GM12878 (cell line): ENCODE measurements at regions not wholly inside any gene's neighbourhood (a gene's known extent, or its start where the extent isn't known, plus 50 kb on each side); places are given as distances from the start of the nearest gene placed in this dataset.

ENCODE experiments used
- ATAC-seq: fragments of 200-7000 bp; cut with Tn5 transposase; 3 replicates; pipeline ENCODE4 v1.9.1; 2020; ENCODE audit warnings: mild to moderate bottlenecking, moderate library complexity
- BruUV-seq: library from RNA; stranded (reverse); fragments of 400-500 nt; replicated peaks from 2 replicates; lab custom pipeline; 2021; lab: Mats Ljungman, UMichigan
- CTCF ChIA-PET: fragments of 300-600 bp; sonication (Branson Sonifier 250); formaldehyde crosslinking; extraction: SDS; loops from one replicate; lab custom pipeline; 2021; ENCODE audit warnings: inconsistent platforms; lab: Yijun Ruan, JAX
- POLR2A ChIA-PET: fragments of 350-600 bp; formaldehyde crosslinking; extraction: SDS; loops from one replicate; lab custom pipeline; 2021; ENCODE audit warnings: inconsistent platforms; lab: Charles Lee
- RAD21 ChIA-PET: fragments of 300-600 bp; sonication (Branson Sonifier 250); formaldehyde crosslinking; loops from one replicate; lab custom pipeline; 2023; ENCODE audit warnings: antibody characterized with exemption; ENCODE audit not compliant: unreplicated experiment; lab: Charles Lee
- SMC1A ChIA-PET: fragments of 300-600 bp; sonication (Branson Sonifier 250); formaldehyde crosslinking; loops from one replicate; lab custom pipeline; 2023; ENCODE audit not compliant: unreplicated experiment, uncharacterized antibody; lab: Charles Lee
- DNase-seq: peaks from one replicate; pipeline ENCODE4 v3.0.0-alpha.2; 2011; ENCODE audit warnings: low read depth, low spot score
- FAIRE-seq: peaks from 3 replicates; lab custom pipeline; 2011; peaks lifted over from hg19 to GRCh38; lab: Jason Lieb, UNC
- H2AFZ ChIP-seq: 2 replicates; pipeline ENCODE4 v1.6.0; 2011; ENCODE audit warnings: low read depth, low read length, control low read depth; ENCODE audit not compliant: control insufficient read depth
- H3K27ac ChIP-seq: 2 replicates; pipeline ENCODE4 v1.5.1; 2011; ENCODE audit warnings: control low read depth; ENCODE audit not compliant: control insufficient read depth, insufficient read depth
- H3K27me3 ChIP-seq, 2 experiments: replicated peaks in 1 of 2; 2 replicates each; pipeline versions ENCODE4 v1.6.0 to v1.6.1; 2011; ENCODE audit warnings: low read length in 1 of 2; ENCODE audit not compliant: control insufficient read depth in 2 of 2, insufficient read depth in 2 of 2
- H3K36me3 ChIP-seq, 2 experiments: 2 replicates each; pipeline ENCODE4 v1.5.1; 2011; ENCODE audit warnings: low read length in 1 of 2; ENCODE audit not compliant: control insufficient read depth in 2 of 2, insufficient read depth in 2 of 2
- H3K4me1 ChIP-seq: 2 replicates; pipeline ENCODE4 v1.6.1; 2011; ENCODE audit warnings: mild to moderate bottlenecking, low read length, moderate library complexity, mixed read lengths; ENCODE audit not compliant: control insufficient read depth, insufficient read depth
- H3K4me2 ChIP-seq: 2 replicates; pipeline ENCODE4 v1.6.0; 2011; ENCODE audit warnings: control low read depth; ENCODE audit not compliant: control insufficient read depth, insufficient read depth
- H3K4me3 ChIP-seq: fragments of 200-600 bp; sonication (generic); 2 replicates; pipeline ENCODE4 v1.5.1; 2016
- H3K79me2 ChIP-seq: 2 replicates; pipeline ENCODE4 v1.6.0; 2011; ENCODE audit warnings: low read length; ENCODE audit not compliant: control insufficient read depth, insufficient read depth
- H3K9ac ChIP-seq: 2 replicates; pipeline ENCODE4 v1.8.0; 2011; ENCODE audit warnings: low read length, control low read depth, mixed read lengths; ENCODE audit not compliant: control insufficient read depth, insufficient read depth
- H3K9me3 ChIP-seq: replicated peaks from 3 replicates; pipeline ENCODE4 v1.5.1; 2011; ENCODE audit warnings: mild to moderate bottlenecking, low read length; ENCODE audit not compliant: control insufficient read depth, insufficient read depth
- H4K20me1 ChIP-seq: 2 replicates; pipeline ENCODE4 v1.6.0; 2011; ENCODE audit not compliant: control insufficient read depth, insufficient read depth
- IRF4 ChIP-seq: IDR thresholded peaks from 2 replicates; pipeline ENCODE4 v1.6.1; 2011; ENCODE audit warnings: low read depth, low read length
- KAT2A ChIP-seq: conservative IDR thresholded peaks from 2 replicates; pipeline ENCODE4 v1.6.1; 2011; ENCODE audit warnings: low read depth, low read length; ENCODE audit not compliant: control insufficient read depth
- NFYB ChIP-seq: IDR thresholded peaks from 2 replicates; pipeline ENCODE4 v1.6.1; 2011; ENCODE audit warnings: low read depth, mild to moderate bottlenecking, low read length, improper control_type of control experiment, moderate library complexity; ENCODE audit not compliant: insufficient read depth
- POLR2AphosphoS2 ChIP-seq: IDR thresholded peaks from 2 replicates; pipeline ENCODE4 v1.6.1; 2011; ENCODE audit warnings: low read depth, mild to moderate bottlenecking, low read length, improper control_type of control experiment, moderate library complexity
- SMC3 ChIP-seq: IDR thresholded peaks from 2 replicates; pipeline ENCODE4 v1.6.1; 2011; ENCODE audit warnings: low read length, improper control_type of control experiment, borderline replicate concordance
- WGBS: methylation state at CpG from one replicate; pipeline ENCODE4 v1.1.6; 2016; ENCODE audit warnings: low lambda C conversion rate; ENCODE audit not compliant: insufficient replicate concordance, insufficient coverage; ENCODE audit errors: missing lambda C conversion rate; 5-methylcytosine and 5-hydroxymethylcytosine counted together
- in situ Hi-C: fragments of 300-500 bp; cut with MboI; formaldehyde crosslinking; loops from 9 replicates; pipeline ENCODE4 v1.14.3; 2018; ENCODE audit warnings: mixed read lengths
- intact Hi-C: fragments of 100-400 bp; cut with micrococcal nuclease; formaldehyde crosslinking; loops from one replicate; pipeline ENCODE4 v1.14.2; 2022; ENCODE audit not compliant: unreplicated experiment
- TF ChIP-seq, protein P1 (sequence below): IDR thresholded peaks from 2 replicates; pipeline ENCODE4 v1.6.1; 2011; ENCODE audit warnings: low read depth, low read length, improper control_type of control experiment, borderline replicate concordance
- TF ChIP-seq, protein P2 (sequence below): fragments of 450-650 bp; IDR thresholded peaks from 2 replicates; pipeline ENCODE4 v1.6.1; 2016; ENCODE audit warnings: mild to moderate bottlenecking, moderate library complexity, borderline replicate concordance
- TF ChIP-seq, protein P3 (sequence below): IDR thresholded peaks from 2 replicates; pipeline ENCODE4 v1.6.1; 2012; ENCODE audit warnings: low read length, inconsistent platforms

DNA sequence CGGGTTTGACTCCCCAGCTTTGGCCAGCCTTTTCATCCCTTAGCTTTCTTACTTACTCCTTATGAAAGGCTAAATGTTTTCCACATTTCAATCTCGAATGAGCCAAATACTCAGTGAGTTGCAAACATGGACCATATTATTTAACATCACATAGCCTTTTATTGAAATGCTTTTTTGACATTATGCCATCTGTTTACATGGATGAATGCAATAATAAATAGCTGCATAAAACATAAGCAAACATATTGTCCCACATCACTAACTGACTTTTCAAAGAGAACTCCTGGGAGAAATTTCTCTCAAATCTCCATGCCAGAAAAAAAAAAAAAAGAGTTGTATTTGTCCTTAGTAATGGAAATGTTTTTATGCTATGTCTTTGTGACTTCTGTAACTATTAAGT is 134.9 kb downstream of the LSMEM1 start (continued):
- TF ChIP-seq, protein P1, sequence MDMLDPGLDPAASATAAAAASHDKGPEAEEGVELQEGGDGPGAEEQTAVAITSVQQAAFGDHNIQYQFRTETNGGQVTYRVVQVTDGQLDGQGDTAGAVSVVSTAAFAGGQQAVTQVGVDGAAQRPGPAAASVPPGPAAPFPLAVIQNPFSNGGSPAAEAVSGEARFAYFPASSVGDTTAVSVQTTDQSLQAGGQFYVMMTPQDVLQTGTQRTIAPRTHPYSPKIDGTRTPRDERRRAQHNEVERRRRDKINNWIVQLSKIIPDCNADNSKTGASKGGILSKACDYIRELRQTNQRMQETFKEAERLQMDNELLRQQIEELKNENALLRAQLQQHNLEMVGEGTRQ, result no peak
- no peak for TF ChIP-seq POLR2AphosphoS2
- TF ChIP-seq KAT2A, result no peak
- TF ChIP-seq, all 136 proteins: peak for 0

DNA sequence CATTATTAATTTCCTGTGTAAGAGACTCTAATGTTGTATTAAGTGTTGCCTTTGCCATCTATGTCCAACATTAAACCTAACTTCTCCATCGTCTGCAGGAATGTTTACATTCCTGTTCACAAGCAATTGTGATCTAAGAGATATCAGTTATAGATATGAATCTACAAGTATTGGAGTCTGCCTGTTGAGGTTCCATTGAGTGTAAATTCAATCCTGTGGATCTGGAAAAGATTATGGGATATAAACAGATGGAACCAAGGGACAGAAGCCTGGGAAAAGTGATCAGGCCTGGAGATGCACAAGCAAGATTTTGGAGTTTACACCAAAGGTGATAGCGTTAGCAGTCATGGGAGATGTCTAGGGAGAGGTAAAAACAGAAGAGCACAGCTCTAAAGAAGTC is 135.5 kb downstream of the LSMEM1 start:
- no peak overlapping the region for H3K27ac ChIP-seq
- no peak overlapping the region for H3K4me2 ChIP-seq
- H3K4me3 ChIP-seq, result no peak overlapping the region
- DNase-seq (no peak), ATAC-seq (no peak), FAIRE-seq (no peak)
- ChIA-PET POLR2A (no interaction called here), CTCF (no interaction called here), SMC1A (no interaction called here), RAD21 (no interaction called here)
- no peaks in the 10 kb centered on the region for H3K36me3 ChIP-seq
- no peak overlapping the region for H2AFZ ChIP-seq
- no peaks in the 10 kb centered on the region for H4K20me1 ChIP-seq
- TF ChIP-seq IRF4 (no peak), SMC3 (no peak)
- H3K9me3 ChIP-seq, result no peaks in the 10 kb centered on the region
- no TSS peak for BruUV-seq
- no peaks in the 10 kb centered on the region for H3K79me2 ChIP-seq
- intact Hi-C loops, result no loop called here
- H3K4me1 ChIP-seq, result no peaks in the 10 kb centered on the region
- WGBS, result 23% methylated on average over 2 of the region's 2 CpGs
- no peaks in the 10 kb centered on the region for H3K27me3 ChIP-seq
- H3K9ac ChIP-seq, result no peak overlapping the region
- in situ Hi-C loops, result no loop called here

DNA sequence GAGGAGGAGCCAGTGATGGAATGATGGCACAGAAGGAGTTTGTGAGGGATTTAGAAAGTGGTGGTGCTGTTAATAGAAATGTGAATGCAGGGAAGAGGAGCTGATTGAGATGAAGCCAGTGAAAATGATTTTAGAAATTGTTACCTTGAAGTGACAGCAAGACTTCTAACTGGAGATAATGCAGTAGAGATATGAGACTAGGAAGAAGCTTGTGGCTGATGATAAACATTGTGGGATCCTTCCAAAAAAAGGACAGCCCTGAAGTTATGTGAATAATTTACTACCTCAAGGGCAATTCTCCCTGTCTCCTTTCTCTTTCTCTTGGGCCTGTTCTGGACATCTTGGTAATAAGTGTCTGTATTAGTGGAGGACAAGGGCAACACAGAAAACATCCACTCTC is 138.6 kb downstream of the LSMEM1 start:
- Histone ChIP-seq H3K79me2 (no peaks in the 10 kb centered on the region), H3K9ac (no peak overlapping the region), H3K4me1 (no peaks in the 10 kb centered on the region), H3K4me2 (no peak overlapping the region), H3K36me3 (no peaks in the 10 kb centered on the region), H3K27ac (no peak overlapping the region), H4K20me1 (no peaks in the 10 kb centered on the region), H2AFZ (no peak overlapping the region), H3K4me3 (no peak overlapping the region), H3K27me3 (no peaks in the 10 kb centered on the region), H3K9me3 (no peaks in the 10 kb centered on the region)
- ChIA-PET SMC1A (no interaction called here), CTCF (no interaction called here), RAD21 (no interaction called here), POLR2A (no interaction called here)
- no peak for DNase-seq
- in situ Hi-C loops, result no loop called here
- intact Hi-C loops, result no loop called here
- no peak for FAIRE-seq
- BruUV-seq, result no TSS peak
- no peak for ATAC-seq
- TF ChIP-seq, protein P2, sequence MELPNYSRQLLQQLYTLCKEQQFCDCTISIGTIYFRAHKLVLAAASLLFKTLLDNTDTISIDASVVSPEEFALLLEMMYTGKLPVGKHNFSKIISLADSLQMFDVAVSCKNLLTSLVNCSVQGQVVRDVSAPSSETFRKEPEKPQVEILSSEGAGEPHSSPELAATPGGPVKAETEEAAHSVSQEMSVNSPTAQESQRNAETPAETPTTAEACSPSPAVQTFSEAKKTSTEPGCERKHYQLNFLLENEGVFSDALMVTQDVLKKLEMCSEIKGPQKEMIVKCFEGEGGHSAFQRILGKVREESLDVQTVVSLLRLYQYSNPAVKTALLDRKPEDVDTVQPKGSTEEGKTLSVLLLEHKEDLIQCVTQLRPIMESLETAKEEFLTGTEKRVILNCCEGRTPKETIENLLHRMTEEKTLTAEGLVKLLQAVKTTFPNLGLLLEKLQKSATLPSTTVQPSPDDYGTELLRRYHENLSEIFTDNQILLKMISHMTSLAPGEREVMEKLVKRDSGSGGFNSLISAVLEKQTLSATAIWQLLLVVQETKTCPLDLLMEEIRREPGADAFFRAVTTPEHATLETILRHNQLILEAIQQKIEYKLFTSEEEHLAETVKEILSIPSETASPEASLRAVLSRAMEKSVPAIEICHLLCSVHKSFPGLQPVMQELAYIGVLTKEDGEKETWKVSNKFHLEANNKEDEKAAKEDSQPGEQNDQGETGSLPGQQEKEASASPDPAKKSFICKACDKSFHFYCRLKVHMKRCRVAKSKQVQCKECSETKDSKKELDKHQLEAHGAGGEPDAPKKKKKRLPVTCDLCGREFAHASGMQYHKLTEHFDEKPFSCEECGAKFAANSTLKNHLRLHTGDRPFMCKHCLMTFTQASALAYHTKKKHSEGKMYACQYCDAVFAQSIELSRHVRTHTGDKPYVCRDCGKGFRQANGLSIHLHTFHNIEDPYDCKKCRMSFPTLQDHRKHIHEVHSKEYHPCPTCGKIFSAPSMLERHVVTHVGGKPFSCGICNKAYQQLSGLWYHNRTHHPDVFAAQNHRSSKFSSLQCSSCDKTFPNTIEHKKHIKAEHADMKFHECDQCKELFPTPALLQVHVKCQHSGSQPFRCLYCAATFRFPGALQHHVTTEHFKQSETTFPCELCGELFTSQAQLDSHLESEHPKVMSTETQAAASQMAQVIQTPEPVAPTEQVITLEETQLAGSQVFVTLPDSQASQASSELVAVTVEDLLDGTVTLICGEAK, result no peak
- TF ChIP-seq, protein P3, sequence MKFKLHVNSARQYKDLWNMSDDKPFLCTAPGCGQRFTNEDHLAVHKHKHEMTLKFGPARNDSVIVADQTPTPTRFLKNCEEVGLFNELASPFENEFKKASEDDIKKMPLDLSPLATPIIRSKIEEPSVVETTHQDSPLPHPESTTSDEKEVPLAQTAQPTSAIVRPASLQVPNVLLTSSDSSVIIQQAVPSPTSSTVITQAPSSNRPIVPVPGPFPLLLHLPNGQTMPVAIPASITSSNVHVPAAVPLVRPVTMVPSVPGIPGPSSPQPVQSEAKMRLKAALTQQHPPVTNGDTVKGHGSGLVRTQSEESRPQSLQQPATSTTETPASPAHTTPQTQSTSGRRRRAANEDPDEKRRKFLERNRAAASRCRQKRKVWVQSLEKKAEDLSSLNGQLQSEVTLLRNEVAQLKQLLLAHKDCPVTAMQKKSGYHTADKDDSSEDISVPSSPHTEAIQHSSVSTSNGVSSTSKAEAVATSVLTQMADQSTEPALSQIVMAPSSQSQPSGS, result no peak
- TF ChIP-seq NFYB, result no peak
